HG02642 (cell line): ENCODE measurements at regions not wholly inside any gene's neighbourhood (a gene's known extent, or its start where the extent isn't known, plus 50 kb on each side); places are given as distances from the start of the nearest gene placed in this dataset.
"Not testable (repeated sequence)": the region's sequence is repeated elsewhere in the genome, so short reads cannot be mapped to it uniquely, and the experiment has no call there.

Source experiments
- ATAC-seq: cut with Tn5 transposase; IDR thresholded peaks from one replicate; pipeline ENCODE4 v1.9.1; 2021; ENCODE audit warnings: mild to moderate bottlenecking; ENCODE audit not compliant: unreplicated experiment, poor library complexity

DNA sequence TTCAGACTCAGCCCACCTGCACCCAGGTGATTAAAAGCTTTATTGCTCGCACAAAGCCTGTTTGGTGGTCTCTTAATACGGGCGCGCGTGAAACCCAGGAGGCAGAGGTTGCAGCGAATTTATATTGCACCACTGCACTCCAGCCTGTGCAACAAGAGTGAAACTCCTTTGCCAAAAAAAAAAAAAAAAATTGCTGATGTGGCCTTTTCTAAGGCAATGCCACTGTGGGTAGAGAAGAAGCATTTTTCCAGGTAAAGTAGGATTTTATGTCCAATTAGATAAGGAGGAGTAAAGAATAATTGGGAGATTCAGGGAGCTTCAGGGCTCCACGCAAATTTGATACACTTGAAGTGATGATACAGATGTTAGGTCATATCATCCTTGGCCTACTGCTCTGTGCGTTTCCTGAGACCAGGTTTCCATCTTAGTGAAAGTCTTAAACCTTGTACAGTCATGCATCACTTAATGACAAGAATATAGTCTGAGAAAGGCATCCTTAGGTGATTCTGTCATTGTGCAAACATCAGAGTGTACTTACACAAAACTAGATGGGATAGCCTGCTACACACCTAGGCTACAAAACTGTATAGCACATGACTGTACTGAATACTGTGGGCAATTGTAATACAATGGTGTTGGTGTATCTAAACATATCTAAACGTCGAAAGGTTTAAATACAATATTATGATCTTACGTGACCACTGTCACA lies 150.9 kb downstream of the SPRY2 start:
- ATAC-seq = no peak

DNA sequence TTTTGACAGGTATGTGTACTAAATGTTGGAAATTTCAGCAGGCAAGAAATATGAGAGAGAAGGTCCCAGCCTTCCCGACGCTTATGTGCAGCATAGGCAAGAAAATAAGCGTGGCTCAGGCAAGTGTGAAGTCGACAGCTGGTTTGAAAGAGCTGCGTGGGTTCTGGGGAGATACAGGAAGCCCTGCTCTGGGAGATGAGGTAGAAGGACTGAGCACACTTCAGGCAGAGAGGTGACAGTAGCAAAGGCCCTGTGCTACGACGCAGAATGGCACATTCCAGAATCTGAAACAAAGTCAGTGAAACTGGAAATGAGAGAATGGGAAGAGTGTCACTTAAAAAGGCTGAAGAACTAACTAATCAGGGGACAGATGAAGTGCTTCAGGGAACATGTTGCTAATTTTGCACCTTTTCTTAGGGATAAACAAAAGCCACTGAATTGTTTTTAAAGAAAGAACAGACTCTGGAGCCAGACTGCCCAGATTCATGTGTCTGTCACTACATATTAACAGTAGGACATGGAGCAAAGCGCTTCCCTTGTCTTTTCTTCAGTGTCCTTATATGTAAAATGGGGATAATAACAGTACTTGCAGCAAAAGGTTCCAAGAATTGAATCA lies 160.1 kb downstream of the SPRY2 start:
- ATAC-seq = no peak

DNA sequence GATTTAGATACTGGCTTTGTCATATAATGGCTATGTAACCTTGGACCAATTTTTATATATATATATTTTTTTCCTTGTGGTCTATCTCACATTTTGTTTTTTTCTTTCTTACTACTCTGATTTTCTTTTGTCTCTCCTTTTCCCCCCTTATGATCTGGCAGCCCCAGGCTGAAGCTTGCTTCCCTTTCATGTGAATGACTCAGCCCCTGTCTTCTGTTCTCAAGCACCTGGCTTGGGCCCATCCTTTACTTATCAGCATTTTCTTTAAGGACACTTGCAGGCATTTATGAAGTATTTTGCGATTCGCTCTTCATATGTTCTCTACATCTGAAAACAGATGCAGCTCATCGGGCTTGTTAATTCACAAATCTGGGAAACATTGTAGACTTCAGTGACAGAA lies 163.6 kb downstream of the SPRY2 start:
- no peak for ATAC-seq

DNA sequence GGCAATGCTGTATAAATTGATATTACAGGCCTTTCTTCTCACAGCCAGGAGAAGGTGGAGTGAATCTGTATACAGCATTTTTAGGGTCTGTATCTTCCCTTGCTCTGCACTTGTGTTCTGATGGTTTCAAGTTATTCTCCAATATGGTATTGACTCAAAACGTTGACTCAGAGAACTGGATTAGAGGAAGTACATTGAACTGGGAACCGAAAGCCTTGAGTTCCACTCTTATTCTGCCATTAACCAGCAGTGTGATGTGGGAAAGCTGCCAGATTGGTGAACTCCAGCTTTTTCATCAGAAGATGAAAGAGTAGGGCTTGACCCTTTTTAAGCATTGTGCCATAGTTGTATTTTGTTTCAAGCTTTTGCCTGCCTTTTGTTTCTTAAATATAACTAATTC lies 167.7 kb downstream of the SPRY2 start:
- ATAC-seq = no peak

DNA sequence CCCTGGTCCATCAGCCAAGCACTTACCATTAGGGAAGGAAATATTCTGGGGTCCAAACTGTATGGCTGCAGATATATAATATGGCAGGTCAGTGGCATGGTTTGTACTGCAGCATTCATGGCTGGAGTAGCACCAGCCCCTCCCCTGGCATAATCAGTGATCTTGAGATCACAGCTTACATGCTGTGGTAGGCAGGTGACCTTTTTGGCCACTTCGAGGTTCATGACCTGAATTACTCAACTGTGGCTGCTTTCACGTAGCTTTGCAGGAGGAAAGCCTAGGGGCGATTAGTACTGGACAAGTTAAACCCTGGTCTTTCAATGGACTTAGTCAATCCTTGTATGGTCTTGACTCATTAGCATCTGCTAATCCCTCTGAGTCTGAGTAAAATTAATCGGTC lies 169.8 kb downstream of the SPRY2 start:
- no peak for ATAC-seq

DNA sequence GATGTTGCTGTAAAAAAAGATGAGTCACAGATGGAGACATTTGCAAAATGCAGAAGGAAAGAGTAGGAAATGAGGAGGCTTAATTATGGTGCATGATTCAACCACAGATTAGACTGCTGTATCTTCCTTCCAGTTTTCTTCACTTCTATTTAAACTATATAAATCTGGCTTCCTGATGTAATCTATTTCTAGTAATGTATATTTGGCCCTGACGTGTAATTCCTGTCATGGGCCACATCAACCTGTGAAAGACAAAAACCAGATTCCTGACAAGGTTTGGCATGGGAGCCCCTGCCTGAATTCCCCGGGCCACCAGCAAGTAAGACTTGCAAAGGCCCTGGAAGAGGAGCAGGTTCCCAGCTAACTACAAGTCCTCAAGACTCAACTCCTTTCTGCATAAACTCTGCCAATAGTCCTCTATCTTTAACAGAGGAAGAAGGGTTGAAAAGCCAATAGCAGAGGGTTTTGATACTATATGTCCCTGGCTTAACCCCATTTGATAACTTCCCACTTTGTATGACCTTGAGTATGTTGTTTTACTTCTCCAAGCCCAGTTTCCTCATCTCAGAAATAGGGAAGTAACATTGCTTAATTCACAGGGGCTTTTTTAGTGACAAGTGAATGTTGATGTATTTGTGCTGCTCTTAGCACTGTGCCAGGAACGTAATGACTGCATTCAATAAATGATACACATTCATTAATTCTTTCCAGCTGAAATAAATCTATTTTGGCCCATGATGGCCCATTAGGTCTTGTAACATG lies 172.7 kb downstream of the SPRY2 start:
- ATAC-seq = no peak

DNA sequence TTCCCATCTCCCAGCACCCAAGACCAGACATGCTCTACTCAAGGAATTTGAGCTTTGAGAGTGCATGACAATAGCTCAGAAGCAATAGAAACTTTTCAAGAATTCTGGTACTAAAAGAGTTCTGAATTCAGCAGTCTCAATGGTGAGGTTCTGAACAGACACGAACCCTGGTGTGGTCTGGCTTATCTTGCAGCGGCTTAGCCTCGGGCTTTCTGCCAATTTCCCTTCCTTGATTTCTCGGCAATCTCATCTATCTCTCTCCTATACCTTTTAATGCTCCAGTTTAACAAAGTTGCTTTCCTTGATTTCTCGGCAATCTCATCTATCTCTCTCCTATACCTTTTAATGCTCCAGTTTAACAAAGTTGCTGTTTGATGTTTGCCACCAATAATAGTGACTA lies 174.6 kb downstream of the SPRY2 start:
- no peak for ATAC-seq

DNA sequence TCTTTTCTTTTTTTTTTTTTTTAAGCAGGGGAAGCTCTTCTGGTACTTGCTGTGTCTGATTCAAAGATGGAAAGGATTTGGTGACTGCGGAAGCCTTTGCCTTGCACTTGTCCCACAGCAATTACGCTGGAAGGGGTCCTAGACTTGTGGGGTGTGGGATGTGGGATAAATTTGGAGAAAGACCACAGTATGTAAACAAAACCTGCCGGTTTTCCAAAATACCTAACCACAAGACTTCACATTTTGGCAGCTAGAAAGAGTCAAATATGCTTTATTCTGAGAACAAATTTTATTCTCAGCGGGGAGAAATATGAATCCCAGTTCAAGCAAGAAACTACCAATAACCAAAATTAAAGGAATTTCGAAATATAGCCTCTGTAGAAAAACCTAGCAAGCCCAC lies 176.5 kb downstream of the SPRY2 start:
- ATAC-seq = no peak

DNA sequence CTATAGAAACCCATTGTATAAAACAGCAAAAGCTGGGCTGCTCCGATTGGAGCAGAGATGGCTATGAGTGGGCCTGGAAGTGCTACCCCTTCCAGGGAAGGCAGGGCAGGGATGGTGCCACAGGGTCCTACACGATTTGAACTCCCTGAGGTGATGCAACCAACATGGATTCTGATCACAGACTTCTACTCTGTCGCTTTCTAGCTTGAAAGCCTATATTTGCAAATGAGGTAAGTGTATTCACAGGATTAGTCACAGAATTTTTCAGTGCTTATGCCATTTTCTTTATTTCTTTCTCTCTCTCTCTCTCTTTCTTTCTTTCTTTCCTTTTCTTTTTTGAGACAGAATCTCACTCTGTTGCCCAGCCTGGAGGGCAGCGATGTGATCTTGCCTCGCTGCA lies 179.0 kb downstream of the SPRY2 start:
- ATAC-seq = no peak

DNA sequence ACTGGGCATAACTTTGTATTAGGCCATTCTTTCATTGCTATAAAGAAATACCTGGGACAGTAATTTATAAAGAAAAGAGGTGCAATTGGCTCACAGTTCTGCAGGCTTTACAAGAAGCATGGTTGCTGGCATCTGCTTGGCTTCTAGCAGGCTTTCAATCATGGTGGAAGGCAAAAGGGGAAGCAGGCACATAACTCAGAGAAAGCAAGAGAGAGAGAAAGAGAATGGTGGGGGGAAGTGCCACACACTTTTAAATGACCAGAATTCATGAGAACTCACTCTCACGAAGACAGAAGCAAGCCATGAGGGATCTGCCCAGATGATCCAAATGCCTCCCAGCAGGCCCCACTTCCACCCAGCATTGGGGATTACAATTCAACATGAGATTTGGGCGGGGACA lies 179.7 kb downstream of the SPRY2 start:
- no peak for ATAC-seq

DNA sequence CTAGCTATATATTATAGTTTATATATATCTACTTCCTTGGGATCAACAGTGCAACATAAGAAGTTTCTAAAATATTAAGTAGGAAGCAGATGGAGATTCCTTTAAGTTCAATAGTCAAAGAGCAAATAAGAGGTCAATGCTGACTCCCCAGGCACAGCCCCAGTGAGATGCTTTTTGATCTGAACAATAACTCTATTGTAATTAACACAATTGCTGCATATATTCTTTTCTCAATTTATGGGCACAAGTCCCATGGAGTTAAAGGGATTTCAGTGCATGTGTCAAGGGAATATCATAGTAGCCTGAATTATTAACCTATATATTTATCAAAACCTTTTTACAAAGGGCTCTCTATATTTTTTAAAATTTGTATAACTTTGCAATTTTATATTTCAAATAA lies 180.8 kb downstream of the SPRY2 start:
- no peak for ATAC-seq

DNA sequence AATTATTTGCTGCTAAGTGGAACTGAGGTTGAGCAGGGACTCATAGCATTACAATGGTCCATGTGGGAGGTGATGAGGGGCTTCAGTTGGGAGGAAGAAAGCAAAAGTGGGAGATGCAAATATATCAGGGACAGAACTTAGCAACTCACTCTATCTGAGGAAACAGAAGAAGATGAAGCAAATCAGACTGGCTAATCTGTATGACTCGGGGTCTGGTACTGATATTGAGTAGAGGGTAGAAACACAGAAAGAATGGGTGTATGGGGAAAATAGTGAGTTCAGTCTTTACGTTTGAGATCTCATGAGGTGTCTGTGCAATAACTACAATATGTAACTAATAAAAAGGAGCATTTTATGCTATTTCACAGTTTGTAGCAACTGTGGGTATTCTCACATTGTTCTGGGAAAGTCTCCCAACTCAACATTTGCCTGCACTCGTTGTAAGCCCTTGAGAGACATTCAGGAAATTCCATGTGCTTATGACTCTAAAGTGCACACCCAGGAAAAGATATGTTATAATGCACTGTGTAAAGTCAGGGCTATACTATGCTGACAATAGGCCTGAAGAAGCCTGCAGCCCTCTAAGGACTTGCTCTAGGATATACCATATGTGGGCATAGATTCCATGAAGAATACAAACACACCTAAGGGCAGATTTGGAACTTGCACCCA lies 183.5 kb downstream of the SPRY2 start:
- ATAC-seq = no peak

DNA sequence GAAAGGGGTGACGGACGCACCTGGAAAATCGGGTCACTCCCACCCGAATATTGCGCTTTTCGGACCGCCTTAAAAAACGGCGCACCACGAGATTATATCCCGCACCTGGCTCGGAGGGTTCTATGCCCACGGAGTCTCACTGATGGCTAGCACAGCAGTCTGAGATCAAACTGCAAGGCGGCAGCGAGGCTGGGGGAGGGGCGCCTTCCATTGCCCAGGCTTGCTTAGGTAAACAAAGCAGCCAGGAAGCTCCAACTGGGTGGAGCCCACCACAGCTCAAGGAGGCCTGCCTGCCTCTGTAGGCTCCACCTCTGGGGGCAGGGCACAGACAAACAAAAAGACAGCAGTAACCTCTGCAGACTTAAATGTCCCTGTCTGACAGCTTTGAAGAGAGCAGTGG lies 188.8 kb downstream of the SPRY2 start:
- not testable (repeated sequence) for ATAC-seq

DNA sequence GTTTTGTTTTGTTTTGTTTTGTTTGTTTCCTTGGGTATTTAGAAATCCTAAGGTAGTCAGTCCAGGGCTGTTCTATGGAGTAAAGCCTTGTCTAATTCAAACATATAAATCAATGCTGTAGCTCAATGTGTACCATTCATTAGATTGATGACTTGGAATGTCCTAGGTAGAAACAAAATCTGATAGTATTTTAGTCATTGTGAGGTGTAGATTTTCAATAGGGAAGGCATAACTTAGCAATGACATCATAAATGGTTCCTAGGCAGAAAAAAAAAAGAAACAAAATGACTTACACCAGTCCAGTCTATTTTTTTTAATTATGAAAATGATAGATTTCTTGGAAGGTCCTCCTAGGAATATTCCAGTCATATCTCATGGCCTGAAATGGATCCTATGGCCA lies 189.9 kb downstream of the SPRY2 start:
- no peak for ATAC-seq

DNA sequence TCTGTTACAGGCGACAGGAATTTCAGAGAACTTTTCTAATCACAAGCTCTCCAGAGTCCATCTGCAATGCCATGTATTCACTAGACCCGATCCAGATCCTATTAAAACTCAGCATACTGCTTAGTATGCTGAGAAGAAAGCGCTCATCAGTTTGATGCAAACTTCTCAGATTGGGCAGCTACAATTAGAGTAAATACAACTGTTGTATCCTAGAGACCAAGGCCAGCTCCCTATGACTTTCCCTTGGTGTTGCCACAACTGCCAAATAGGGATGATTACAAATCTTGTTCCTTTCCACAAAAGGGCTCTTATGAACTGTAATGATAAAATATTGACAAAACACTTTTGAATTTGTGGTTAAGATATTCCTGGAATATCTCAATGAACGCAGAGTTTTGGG lies 191.2 kb downstream of the SPRY2 start:
- no peak for ATAC-seq

DNA sequence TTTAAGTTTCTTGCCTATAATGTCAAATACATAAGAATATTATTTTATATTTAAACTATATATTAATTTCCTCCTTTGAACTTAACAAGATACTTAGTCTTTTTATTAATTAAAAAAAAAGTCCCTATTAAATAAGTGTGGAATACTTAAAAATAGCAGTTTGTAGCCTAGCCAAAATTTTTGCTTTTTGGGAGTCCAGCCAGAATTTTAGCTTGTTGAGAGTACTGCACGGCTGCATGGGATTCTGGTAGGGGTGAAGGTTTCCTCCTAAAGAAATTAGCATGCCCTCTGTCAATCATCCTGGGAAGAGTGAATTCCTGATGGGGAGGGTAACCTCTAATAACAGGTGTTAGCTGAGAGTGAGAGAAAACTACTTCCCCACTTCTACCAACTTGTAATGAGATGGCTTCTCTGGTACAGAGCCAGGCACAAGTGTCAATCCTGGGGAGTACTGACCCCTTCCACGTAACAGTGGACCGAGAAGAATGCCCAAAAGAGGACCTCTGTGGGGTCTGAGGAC lies 195.7 kb downstream of the SPRY2 start:
- ATAC-seq = no peak

DNA sequence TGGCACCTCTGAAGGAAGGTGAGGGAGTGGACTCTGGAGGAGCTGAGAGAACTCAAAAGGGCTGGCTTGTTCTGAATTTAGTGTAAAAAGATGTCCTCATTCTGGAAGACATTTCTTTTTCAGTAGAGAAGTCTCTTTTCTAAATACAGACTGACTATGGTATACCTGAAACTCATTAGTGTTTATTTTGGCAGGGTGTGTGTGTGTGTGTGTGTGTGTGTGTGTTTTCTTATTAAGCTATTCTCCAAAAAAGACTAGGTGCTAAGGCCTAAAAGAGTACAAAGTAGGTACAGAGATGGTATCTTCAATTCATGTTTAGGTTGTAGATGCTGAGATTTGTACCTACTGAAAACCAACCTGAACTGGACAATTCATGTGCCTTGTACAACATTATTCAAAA lies 196.4 kb downstream of the SPRY2 start:
- no peak for ATAC-seq

DNA sequence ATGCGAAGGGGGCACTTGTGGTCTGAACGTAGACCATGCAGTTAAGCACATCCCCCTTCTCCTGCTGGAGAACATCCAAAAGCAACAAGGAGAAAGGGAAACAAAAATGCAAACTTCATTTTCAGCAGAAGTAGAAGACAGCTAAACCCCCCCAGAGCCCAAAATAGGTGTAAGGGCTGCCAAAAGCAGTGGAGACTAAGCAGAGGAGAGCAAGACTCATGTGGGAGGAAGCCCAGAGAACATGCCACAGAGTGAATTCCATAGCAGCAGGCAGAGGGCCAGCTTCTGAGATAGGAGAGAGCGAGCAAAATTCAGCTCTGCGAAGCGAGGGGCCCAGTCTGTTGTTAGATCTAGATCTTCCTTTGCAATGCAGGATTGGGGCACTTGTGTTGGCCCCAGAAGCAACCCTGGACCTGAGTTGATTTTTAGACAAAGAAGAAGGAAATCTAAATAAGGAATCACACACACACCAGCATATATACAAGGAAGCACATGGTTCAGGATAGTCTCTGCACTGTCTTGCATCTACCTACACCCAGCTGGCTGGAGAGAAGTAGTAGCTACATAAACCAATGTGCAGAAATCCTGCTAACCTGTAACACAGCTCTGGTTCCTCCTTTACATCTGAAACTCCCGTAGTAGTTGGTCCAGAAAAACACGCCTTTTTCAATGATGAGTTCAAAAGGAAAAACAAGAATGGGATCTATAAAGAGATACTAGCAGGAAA lies 199.6 kb downstream of the SPRY2 start:
- no peak for ATAC-seq

DNA sequence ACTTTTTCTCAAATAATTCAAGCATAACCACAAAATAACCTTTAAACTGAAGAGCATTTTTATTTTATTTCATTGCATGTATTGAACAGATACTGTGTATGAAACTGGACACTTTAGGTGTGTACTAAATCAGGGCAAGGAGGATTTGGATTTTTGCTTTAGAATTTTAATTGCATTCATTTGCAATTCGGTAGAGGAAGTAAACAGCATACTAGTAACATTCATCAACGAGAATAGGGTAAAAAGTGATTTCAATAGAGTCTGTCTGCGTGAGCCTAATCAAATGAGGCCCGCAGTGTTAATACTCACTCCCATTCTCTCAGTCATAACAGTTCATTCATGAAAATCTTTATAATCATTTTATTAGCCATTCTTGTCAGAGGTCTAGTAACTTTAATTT lies 200.2 kb downstream of the SPRY2 start:
- ATAC-seq = no peak

DNA sequence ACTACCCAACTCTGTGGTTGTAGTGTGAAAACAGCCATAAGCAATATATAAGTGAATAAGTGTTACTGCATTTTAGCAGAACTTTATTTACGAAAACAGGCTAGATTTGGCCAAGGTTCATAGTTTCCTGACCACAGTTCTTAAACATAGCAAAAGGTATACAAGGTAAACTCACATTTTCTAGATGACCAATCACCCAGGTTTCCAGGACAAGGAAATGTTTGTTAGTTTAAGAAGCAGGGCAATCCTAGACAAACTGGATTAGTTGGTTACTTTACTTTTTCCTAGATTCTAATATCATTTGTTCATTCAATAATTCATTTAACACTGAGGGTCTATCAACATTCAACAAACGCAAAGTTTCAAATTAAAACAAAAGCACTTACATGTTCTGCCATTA lies 201.7 kb downstream of the SPRY2 start:
- ATAC-seq = no peak
